ENCODE measurements at regions not wholly inside any gene's neighbourhood (a gene's known extent, or its start where the extent isn't known, plus 50 kb on each side); places are given as distances from the start of the nearest gene placed in this dataset.

DNA sequence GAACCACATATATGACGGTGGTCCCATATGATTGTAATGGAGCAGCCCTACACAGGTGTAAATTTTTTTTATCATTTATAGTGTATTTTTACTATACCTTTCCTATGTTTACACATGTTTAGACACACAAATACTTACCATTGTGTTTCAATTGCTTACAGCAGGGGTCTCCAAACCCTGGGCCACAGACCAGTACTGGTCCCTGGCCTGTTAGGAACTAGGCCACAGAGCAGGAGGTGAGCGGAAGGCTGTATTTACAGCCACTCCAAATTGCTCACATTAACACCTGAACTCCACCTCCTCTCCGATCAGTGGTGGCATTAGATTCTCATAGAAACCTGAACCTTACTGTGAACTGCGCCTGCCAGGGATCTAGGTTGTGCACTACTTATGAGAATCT, 201.8 kb upstream of the NDST4 start:
- no peak overlapping the region for H3K4me3 Mint-ChIP-seq

DNA sequence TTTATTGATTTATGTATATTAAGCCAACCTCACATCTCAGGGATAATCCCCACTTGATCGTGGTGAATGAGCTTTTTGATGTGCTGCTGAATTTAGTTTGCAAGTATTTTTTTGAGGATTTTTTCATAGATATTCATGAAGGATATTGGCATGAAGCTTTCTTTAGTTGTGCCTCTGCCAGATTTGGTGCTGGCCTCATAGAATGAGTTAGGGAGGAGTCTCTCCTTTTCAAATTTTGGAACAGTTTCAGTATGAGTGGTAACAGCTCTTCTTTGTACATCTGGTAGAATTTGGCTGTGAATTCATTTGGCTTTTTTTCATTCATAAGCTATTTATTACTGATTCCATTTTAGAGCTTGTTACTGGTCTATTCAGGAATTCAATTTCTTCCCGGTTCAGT, 197.2 kb upstream of the NDST4 start:
- H3K36me3 Mint-ChIP-seq: no peaks in the 10 kb centered on the region
- H3K4me1 Mint-ChIP-seq: no peaks in the 10 kb centered on the region
- no peak overlapping the region for H3K27ac Mint-ChIP-seq
- DNase-seq (ENCODE audit: low spot score in 2 of 2, unreplicated experiment in 2 of 2): no peak
- TF ChIP-seq, protein P1, sequence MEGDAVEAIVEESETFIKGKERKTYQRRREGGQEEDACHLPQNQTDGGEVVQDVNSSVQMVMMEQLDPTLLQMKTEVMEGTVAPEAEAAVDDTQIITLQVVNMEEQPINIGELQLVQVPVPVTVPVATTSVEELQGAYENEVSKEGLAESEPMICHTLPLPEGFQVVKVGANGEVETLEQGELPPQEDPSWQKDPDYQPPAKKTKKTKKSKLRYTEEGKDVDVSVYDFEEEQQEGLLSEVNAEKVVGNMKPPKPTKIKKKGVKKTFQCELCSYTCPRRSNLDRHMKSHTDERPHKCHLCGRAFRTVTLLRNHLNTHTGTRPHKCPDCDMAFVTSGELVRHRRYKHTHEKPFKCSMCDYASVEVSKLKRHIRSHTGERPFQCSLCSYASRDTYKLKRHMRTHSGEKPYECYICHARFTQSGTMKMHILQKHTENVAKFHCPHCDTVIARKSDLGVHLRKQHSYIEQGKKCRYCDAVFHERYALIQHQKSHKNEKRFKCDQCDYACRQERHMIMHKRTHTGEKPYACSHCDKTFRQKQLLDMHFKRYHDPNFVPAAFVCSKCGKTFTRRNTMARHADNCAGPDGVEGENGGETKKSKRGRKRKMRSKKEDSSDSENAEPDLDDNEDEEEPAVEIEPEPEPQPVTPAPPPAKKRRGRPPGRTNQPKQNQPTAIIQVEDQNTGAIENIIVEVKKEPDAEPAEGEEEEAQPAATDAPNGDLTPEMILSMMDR (IDR thresholded peaks at IDR 0.05; ENCODE audit: unreplicated experiment): no peak
- no peaks in the 10 kb centered on the region for H3K9me3 Mint-ChIP-seq
- H3K4me3 Mint-ChIP-seq: no peak overlapping the region
- no peaks in the 10 kb centered on the region for H3K27me3 Mint-ChIP-seq (ENCODE audit: low read depth)

More for the DNA sequence above, 201.8 kb upstream of the NDST4 start:
- Mint-ChIP-seq H3K27me3 (ENCODE audit: low read depth) (no peaks in the 10 kb centered on the region), H3K27ac (no peak overlapping the region), H3K9me3 (no peaks in the 10 kb centered on the region), H3K36me3 (no peaks in the 10 kb centered on the region), H3K4me1 (no peaks in the 10 kb centered on the region)
- no peak for DNase-seq (ENCODE audit: low spot score in 2 of 2, unreplicated experiment in 2 of 2)
- TF ChIP-seq, protein P1 (IDR thresholded peaks at IDR 0.05; ENCODE audit: unreplicated experiment): no peak

DNA sequence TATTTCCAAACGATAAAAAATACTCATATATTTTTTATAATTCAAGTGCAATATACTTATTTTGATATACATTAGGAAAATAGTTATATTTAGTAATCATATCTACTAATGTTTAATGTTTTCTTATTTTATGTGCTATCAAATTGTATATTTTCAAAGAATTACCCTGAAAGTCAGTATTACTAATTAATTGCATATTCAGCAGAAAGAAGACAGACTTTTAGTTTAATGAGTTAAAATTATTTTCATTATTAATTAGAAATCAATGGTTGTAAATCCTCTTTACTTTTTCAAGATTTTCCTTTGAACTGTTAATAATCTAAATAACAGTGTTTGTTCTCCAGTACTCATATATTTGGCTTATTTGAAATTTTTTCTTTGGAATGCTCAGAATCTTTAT, 181.3 kb upstream of the NDST4 start:
- TF ChIP-seq, protein P1 (IDR thresholded peaks at IDR 0.05; ENCODE audit: unreplicated experiment): no peak
- DNase-seq (ENCODE audit: low spot score in 2 of 2, unreplicated experiment in 2 of 2): no peak
- Mint-ChIP-seq H3K27me3 (ENCODE audit: low read depth) (no peaks in the 10 kb centered on the region), H3K4me3 (no peak overlapping the region), H3K4me1 (no peaks in the 10 kb centered on the region), H3K36me3 (no peaks in the 10 kb centered on the region), H3K27ac (no peak overlapping the region), H3K9me3 (no peaks in the 10 kb centered on the region)

DNA sequence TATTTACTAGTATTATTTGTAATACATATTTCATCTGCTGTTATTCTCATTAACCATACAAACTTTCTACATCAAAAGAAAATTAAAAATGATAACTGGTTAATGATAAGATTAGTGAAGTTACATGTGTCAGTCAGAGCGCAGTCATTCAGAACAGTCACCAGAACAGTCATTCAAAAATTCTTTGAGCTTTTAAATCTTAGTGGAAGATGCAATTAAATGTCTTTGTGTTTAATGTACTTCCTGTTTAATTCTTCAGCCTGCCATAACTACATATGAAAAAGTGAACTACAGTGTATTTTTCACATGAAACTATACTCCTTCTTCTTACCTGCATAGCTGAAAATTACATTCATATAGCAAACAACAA, 179.7 kb upstream of the NDST4 start:
- no peak overlapping the region for H3K4me3 Mint-ChIP-seq
- no peak for DNase-seq (ENCODE audit: low spot score in 2 of 2, unreplicated experiment in 2 of 2)

GRCh38 chr4:115292320-115293092, 179.1 kb upstream of the NDST4 start:
- no peaks in the 10 kb centered on the region for H3K27me3 Mint-ChIP-seq (ENCODE audit: low read depth)
- H3K27ac Mint-ChIP-seq: no peak overlapping the region
- H3K4me3 Mint-ChIP-seq: no peak overlapping the region
- H3K36me3 Mint-ChIP-seq: no peaks in the 10 kb centered on the region
- H3K4me1 Mint-ChIP-seq: no peaks in the 10 kb centered on the region
- DNase-seq (ENCODE audit: low spot score in 2 of 2, unreplicated experiment in 2 of 2): no peak
- no peaks in the 10 kb centered on the region for H3K9me3 Mint-ChIP-seq
- TF ChIP-seq, protein P1 (IDR thresholded peaks at IDR 0.05; ENCODE audit: unreplicated experiment): no peak

More for the DNA sequence above, 179.7 kb upstream of the NDST4 start:
- Mint-ChIP-seq H3K36me3 (no peaks in the 10 kb centered on the region), H3K27me3 (ENCODE audit: low read depth) (no peaks in the 10 kb centered on the region), H3K4me1 (no peaks in the 10 kb centered on the region), H3K27ac (no peak overlapping the region), H3K9me3 (no peaks in the 10 kb centered on the region)
- TF ChIP-seq, protein P1 (IDR thresholded peaks at IDR 0.05; ENCODE audit: unreplicated experiment): no peak
